ENCODE measurements at regions not wholly inside any gene's neighbourhood (a gene's known extent, or its start where the extent isn't known, plus 50 kb on each side); places are given as distances from the start of the nearest gene placed in this dataset.
"Not testable (repeated sequence)": the region's sequence is repeated elsewhere in the genome, so short reads cannot be mapped to it uniquely, and the experiment has no call there.

DNA sequence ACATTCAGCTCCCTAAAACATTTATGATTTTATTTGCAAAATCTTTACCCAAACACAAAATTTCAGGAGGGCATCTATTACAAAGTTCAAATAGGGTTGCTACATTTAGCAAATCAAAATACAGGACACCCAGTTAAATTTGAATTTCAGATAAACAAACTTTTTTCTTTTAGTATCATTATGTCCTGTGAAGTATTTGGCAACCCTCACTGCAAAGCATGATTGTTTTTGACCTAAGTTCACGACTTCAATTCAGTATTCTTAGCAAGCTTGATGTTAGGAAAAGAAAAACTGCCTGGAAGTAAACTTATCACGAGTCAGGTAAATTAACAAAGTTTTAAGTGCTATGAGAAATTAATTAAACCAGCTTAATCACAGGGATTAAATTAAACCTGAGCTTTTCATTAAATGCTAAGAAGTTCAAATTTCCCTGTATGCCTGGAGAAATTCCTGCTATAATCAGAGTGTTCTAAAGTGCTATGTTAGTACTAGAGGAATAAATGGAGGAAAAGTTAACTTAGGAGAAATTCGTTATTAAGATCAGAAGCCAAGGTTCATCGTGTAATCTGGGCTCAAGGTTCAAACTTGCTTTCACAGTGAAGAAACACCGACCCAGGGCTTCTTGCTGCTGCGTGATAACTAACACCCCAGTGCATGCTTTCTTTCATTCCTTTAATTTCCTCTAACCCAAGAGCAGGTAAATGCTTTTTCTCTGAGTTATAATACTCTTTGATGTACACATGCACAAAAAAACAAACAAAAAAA is 298.1 kb downstream of the FOXO1 start:
- ATAC-seq (no peak), DNase-seq (no peak)
- intact Hi-C loops (cut with micrococcal nuclease): no loop called here

DNA sequence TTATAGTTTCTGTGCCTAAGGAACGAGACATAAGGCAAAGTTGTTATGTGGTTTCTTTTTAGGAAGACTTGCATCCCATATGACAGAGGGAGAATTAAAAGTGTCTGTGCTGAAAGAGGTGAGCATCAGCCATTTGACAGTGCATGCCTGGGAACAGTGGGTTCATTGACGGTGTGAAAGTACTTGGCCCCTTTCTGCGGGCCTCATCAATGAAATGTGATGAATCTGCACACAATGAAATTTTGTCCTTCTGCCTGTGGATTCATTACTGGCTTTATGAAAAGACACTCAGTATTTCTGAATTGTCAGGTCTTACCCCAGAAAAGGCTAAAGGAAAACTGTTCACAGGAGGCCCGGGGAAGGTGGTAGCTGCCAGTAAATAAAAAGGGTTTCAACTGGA is 295.8 kb downstream of the FOXO1 start:
- intact Hi-C loops (cut with micrococcal nuclease): no loop called here
- ATAC-seq: no peak
- DNase-seq: no peak

GRCh38 chr13:40371531-40372125 is 294.8 kb downstream of the FOXO1 start:
- DNase-seq (no peak), ATAC-seq (no peak)
- intact Hi-C loops (cut with micrococcal nuclease): no loop called here

DNA sequence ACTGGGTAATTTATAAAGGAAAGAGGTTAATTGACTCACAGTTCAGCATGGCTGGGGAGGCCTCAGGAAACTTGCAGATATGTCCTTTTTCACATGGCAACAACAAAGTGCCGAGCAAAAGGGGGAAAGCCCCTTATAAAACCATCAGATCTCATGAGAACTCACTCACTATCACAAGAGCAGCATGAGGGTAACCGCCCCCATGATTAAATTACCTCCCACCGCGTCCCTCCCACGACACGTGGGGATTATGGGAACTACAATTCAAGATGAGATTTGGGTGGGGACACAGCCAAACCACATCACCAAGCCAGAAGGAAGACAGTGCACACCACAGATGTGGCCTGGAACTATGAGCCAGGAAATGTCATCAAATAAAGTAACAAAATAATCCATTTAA is 292.8 kb downstream of the FOXO1 start:
- DNase-seq; ATAC-seq; intact Hi-C loops (cut with micrococcal nuclease): not testable (repeated sequence)

DNA sequence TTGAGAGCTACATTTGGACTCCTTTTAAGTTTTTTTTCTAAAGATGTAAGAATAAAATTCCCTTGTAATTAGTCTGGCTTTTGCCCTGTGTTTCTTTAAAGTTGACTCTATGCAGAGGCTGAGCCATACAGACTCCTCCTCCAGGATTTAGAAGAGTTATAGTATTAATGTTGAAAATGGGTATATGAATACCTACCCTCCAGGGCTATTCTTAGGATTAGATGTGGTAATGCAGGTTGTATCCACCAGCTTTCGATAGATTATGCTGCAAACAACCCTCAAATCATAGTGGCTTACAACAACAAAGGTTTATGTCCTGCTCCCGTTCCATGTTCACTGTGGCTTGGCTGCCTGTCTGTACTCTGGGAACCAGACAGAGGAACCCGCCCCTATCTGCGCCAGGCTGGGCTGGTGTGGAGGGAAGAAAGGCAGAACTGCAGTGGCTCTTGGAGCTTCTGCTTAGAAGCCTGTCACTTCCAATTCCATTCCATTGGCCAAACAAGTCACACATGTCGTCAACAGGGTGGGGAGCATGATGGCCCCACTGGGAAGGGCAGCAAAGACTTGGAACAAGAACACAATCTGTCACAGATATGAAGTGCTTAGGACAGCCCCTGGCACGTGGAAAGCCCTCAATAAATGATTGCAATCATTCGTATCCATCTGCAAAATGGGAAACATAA is 290.8 kb downstream of the FOXO1 start:
- ATAC-seq (peak; percentile 86), DNase-seq (peak; percentile 49)
- intact Hi-C loops (cut with micrococcal nuclease): no loop called here

DNA sequence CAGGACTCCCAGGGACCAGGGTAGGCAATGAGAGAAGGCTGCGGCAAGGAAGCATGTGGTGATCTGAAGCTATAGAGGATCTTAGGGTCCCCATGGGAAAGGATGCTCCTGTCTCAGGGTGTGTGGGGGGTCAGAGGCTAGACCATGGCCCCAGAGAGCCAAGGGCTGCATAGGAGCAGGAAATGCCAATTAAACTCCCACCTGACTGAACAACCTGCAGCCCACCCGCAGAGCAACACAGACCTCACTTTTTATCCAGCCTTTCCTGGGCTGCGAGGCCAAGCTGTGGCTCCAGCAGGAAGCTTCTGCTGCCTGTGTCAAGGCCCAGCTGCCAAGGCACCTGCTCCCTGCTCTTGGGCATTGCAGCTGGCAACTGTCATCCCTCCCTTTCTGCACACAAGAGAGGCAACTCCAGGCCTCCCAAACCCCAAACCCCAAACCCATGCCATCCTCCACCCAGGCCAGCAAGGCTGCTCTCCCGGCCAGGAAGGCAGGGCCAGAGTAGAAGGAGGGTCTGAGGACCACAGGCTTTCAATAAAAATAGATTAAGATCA is 290.1 kb downstream of the FOXO1 start:
- DNase-seq: no peak
- ATAC-seq: no peak
- intact Hi-C loops (cut with micrococcal nuclease): no loop called here

DNA sequence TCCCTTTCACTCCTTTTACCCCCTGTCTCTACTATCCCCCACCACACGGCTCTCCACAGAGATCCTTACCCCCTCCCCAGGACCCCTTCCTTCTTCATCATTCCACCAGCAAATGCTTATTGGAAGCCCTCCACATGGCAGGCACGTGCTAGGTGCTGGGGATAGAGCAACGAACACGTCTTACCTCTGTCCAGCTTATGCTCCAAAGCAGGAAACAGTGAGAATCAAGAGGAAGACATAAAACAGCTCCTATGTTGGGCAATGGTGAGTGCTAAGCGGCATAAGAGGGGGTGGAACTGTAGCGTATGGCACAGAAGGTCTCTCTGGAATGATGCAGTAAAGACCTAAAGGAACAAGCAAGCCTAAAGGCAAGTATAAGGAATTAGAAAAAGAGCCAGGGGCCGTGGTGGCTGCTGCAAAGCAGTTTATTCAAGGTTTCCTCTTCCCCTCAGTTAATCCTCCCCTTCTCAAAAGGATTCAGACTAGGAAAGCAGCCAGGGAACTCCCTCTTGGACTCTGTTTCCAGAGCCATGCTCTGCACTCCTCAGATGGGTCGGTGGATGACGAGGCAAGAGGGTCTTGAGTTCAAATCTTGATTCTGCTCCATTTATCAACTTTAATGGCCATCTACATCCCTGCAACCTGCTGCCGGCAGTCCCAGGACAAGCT is 289.4 kb downstream of the FOXO1 start:
- intact Hi-C loops (cut with micrococcal nuclease): no loop called here
- no peak for ATAC-seq

DNA sequence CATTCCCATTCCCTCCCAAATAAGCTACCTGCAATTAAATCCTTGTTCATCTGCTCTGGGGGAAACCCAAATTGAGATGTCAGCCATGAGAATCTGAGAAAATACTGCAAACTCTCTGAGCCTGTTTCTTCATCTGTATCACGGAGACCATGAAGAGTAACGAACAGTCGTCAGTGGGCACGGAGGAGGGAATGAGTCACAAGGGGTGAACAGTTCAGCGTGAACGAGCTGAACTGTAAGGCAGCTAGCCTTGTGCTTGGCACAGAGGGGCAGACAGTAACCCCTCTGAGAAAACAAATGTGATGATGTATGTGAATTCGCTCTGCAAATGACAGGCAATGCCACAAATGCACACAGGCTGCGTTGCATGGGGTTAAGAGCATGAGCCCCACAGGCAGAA is 288.7 kb downstream of the FOXO1 start:
- DNase-seq (no peak), ATAC-seq (no peak)
- intact Hi-C loops (cut with micrococcal nuclease): no loop called here

More for the DNA sequence above, 289.4 kb downstream of the FOXO1 start:
- no peak for DNase-seq

DNA sequence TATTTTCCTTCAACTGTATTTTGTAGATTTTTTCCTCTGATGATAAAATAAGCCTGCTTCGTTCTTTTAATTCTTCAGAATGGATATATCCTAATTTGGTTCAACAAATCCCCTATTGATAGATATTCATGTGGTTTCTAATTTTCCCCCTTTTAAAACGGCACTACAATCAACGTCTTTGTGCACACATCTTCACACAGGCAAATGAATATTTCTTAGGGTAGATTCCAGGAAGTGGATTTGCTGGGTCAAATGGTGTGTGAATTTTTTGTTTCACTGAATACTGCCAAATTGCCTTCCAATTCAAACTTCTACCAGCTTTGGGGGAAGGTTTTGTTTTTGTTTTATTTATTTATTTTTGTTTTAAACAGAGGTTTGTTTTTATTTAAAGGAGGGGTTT is 287.2 kb downstream of the FOXO1 start:
- intact Hi-C loops (cut with micrococcal nuclease): no loop called here

DNA sequence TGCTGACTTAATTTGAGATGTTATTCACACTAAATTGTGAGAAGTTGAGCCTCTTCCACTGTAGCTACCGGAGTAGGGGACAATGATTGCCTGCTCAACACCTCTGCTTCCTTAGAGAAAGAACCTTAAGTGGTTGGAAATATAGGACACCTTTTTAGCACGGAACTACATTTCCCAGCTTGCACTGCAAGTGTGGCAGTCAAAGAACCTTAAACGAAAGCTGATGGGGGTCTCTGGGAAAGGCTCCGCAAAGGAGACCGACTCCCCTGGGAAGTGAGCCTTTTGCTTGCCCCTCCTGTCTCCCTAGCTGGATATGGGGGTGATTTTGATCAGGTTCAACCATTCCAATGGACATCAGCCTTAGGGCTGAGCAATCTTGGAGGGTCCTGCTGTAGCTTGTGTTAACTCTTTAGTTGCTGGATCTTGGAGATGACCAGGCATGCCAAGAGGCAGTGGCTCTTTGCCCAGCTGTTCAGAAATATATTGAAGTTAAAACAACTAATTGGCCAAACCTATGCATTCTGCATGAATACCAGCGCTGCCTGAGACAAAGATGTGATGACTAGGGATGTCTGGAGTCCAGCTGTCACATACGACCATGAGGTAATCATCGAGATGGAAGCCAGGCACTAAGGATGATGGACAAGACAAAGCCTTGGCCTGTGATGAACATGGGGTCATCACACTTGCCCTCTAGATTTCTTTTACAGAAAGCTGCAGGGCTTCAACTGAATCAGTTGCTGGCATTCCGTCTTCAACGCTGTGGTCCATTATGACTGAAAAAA is 286.5 kb downstream of the FOXO1 start:
- intact Hi-C loops (cut with micrococcal nuclease): no loop called here
- no peak for ATAC-seq
- no peak for DNase-seq

More for the DNA sequence above, 287.2 kb downstream of the FOXO1 start:
- ATAC-seq (no peak), DNase-seq (no peak)

DNA sequence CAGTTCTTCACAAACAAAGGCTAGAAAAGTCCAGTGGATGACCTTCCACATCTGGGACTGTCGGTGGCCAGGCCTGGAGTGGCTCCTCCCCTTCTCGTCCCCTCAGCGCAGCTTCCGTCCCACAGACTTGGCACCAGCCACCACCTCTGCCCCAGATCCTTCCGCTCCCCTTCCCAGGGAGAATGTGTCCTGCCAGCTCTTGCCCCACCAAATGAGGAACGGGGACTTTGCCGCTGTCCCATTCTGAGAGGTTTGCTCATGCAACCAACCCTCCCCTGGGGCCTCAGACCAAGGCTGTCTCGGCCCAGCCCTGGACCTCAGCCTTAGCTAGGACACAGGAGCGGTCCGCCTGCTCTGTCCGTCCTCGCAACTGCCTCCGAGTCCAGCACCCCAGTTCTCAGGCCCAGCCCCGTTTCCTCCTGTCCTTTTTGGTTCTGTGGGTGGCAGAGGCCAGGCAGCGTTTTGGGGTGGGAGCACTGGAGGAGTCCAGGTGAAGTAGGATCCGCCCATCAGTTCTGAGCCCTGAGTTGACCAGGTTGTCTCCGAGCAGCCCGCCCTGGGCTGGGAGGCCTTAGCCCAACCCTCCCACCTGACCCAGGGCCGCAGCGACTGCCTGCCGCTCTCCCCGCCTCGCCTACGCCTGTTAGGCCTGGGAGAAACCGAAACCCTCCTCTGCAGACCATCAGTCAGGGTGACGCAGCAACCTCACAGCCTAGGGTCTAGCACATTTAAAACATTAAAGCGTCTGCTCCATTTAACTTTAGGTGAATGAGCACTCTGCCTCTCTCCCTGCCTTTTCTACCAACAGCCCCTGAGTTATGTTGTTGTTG is 284.3 kb downstream of the FOXO1 start:
- ATAC-seq: peak; percentile 62

GRCh38 chr13:40383132-40383531 is 283.3 kb downstream of the FOXO1 start:
- ATAC-seq (peak; percentile 19), DNase-seq (no peak)
- intact Hi-C loops (cut with micrococcal nuclease): no loop called here

More for the DNA sequence above, 284.3 kb downstream of the FOXO1 start:
- peak; percentile 47 for DNase-seq
- intact Hi-C loops (cut with micrococcal nuclease): no loop called here

DNA sequence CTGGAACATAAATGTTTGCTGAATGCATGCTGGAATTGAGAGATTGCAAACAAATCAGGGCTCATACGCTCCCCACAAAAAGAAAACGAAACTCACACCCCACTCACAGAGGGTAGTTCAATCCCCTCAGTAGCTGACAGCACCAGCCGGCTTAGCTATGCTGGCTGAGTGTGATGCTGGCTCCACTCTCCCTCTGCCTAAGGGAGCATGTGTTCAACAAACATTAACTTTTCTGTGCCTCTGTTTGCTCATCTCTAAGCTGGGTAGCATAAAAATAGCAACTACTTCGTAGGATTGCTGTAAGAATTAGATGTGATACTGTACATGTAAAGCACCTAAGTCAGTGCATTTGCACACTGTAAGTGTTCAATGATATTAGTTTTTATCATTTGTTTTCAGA is 282.6 kb downstream of the FOXO1 start:
- intact Hi-C loops (cut with micrococcal nuclease): no loop called here
- no peak for DNase-seq
- no peak for ATAC-seq

DNA sequence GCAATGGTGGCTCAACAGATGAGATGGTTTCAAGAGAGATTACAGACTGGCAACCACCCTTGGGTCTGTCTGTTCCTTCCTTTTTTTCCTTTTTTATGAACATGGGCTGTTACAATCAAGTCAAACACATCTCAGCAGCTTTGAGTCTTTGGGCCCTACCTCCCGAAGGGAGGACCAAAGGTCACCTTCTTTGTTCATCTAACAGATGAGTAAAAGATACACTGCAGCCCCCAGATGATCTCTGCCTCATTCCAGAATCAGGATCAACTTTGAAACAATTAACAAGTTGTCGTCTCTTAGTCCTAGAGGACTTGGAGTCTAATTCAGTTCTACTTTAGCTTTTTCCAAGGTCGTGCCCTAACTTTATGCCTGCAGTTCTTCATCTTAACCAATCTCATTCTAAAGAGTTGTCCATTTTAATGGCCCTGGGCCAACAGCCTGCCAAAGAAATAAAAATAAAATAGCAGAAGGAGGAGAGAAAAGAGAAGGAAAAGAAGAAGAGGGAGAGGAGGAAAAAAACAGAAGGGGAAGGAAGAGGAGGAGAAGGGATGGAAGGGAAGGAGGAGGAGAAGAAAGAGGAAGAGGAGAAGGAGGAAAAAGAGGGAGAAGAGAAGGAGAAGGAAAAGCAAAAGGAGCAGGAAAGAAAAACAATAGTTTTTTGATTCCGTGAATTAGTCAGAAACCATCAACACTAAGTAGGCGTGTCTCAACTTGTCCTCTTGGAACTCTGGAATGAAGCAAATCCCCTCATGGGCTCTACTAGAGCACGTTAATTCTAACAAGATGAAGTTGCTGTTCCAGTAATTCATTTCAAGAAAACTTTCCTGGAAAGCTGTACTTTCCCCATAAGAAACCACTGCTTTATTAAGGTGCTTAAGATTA is 281.2 kb downstream of the FOXO1 start:
- DNase-seq (no peak), ATAC-seq (no peak)
- intact Hi-C loops (cut with micrococcal nuclease): no loop called here

DNA sequence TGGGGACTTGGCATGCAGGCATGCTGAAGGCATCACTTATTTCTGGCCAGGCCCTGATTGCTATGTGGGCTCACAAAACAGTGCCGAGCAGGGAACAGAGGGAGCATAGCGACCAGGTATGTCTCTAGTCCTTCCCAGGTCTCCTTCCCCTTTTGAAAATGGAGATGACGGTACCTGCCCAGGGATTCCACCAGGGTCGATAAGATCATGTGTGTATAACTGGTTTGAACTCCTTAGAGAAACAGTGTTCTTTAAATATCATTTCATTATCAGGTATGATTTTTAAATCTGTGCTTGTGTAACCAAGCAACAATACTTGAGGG is 280.6 kb downstream of the FOXO1 start:
- intact Hi-C loops (cut with micrococcal nuclease): no loop called here
- no peak for DNase-seq
- ATAC-seq: no peak

DNA sequence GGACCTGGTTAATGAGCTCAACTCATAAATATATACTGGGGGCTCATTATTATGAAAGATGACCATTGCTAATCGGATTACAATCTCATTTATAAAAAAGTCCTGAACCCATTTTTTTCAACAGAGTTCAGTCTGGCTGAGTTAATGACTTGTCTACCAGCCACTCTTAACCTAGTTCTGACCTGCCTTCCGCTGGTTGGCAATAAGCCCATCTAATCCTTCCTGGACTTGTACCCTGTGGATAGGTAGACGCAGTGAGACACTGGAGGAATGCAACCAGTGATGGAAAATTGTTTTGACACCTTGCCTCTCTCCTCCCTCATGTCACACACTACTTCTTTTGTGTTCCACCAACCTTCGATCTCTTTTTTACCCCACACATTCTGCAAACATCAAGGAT is 279.9 kb downstream of the FOXO1 start:
- ATAC-seq (no peak), DNase-seq (no peak)
- intact Hi-C loops (cut with micrococcal nuclease): no loop called here

DNA sequence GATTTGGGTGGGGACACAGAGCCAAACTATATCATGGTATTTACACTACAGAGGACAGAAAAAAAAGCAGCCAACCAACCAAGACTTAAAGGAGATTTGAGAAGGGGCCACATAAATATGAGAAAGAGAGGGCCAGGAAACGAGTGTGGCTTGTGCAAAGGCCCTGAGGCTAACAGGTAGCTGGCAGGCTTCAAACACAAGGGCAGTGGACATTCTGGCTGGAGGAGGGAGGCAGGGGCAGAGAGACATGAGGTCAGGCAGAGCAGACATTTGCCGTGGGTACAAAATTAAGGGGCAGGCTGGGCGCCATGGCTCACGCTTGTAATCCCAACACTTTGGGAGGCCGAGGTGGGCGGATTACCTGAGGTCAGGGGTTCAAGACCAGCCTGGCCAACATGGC is 278.7 kb downstream of the FOXO1 start:
- intact Hi-C loops (cut with micrococcal nuclease): no loop called here
- ATAC-seq: no peak
- DNase-seq: no peak
